ENCODE measurements at regions not wholly inside any gene's neighbourhood (a gene's known extent, or its start where the extent isn't known, plus 50 kb on each side); places are given as distances from the start of the nearest gene placed in this dataset.

GRCh38 chr9:115386963-115387770 lies 269.2 kb upstream of the TNC start:
- WGBS, 2 donors: 46 to 58% methylated on average over 2 of the region's 2 CpGs
- no peak overlapping the region for H3K4me3 ChIP-seq (ENCODE audit: low read depth in 1 of 2, low read length in 2 of 2)
- H3K27ac ChIP-seq (ENCODE audit: low read depth in 2 of 2, low read length in 1 of 2): no peak overlapping the region
- peaks cover 0 to 2% of the 10 kb centered on the region in 2 donors for H3K4me1 ChIP-seq (ENCODE audit: control insufficient read depth in 2 of 2, insufficient read depth in 2 of 2, low read length in 1 of 2)
- no peaks in the 10 kb centered on the region for H3K27me3 ChIP-seq (ENCODE audit: control insufficient read depth in 1 of 2, insufficient read depth in 2 of 2, low read length in 2 of 2)
- peaks cover 0 to 3% of the 10 kb centered on the region in 2 donors for H3K9me3 ChIP-seq (ENCODE audit: control insufficient read depth in 2 of 2, insufficient read depth in 1 of 2, low read depth in 1 of 2, low read length in 1 of 2)
- no peaks in the 10 kb centered on the region for H3K36me3 ChIP-seq (ENCODE audit: control insufficient read depth in 2 of 2, insufficient read depth in 2 of 2, low read length in 1 of 2)

- H3K4me1 ChIP-seq (ENCODE audit: control insufficient read depth in 2 of 2, insufficient read depth in 2 of 2, low read length in 1 of 2): peaks cover 0 to 2% of the 10 kb centered on the region in 2 donors
- no peaks in the 10 kb centered on the region for H3K9me3 ChIP-seq (ENCODE audit: control insufficient read depth in 2 of 2, insufficient read depth in 1 of 2, low read depth in 1 of 2, low read length in 1 of 2)
- H3K27ac ChIP-seq (ENCODE audit: low read depth in 2 of 2, low read length in 1 of 2): no peak overlapping the region
- WGBS, 2 donors: 81 to 84% methylated on average over 4 of the region's 4 CpGs
- no peaks in the 10 kb centered on the region for H3K36me3 ChIP-seq (ENCODE audit: control insufficient read depth in 2 of 2, insufficient read depth in 2 of 2, low read length in 1 of 2)
- H3K27me3 ChIP-seq (ENCODE audit: control insufficient read depth in 1 of 2, insufficient read depth in 2 of 2, low read length in 2 of 2): no peaks in the 10 kb centered on the region
- H3K4me3 ChIP-seq (ENCODE audit: low read depth in 1 of 2, low read length in 2 of 2): no peak overlapping the region
Measured at GRCh38 chr9:115391168-115391825, 273.3 kb upstream of the TNC start.

- Histone ChIP-seq H3K36me3 (ENCODE audit: control insufficient read depth in 2 of 2, insufficient read depth in 2 of 2, low read length in 1 of 2) (no peaks in the 10 kb centered on the region), H3K27ac (ENCODE audit: low read depth in 2 of 2, low read length in 1 of 2) (no peak overlapping the region), H3K27me3 (ENCODE audit: control insufficient read depth in 1 of 2, insufficient read depth in 2 of 2, low read length in 2 of 2) (no peaks in the 10 kb centered on the region), H3K4me3 (ENCODE audit: low read depth in 1 of 2, low read length in 2 of 2) (no peak overlapping the region), H3K4me1 (ENCODE audit: control insufficient read depth in 2 of 2, insufficient read depth in 2 of 2, low read length in 1 of 2) (peaks cover 0 to 4% of the 10 kb centered on the region in 2 donors), H3K9me3 (ENCODE audit: control insufficient read depth in 2 of 2, insufficient read depth in 1 of 2, low read depth in 1 of 2, low read length in 1 of 2) (no peaks in the 10 kb centered on the region)
- 79 to 81% methylated on average over 7 of the region's 7 CpGs for WGBS, 2 donors
Measured at GRCh38 chr9:115393976-115394775, 276.2 kb upstream of the TNC start.

GRCh38 chr9:115395511-115396021 lies 277.6 kb upstream of the TNC start:
- H3K36me3 ChIP-seq (ENCODE audit: control insufficient read depth in 2 of 2, insufficient read depth in 2 of 2, low read length in 1 of 2): no peaks in the 10 kb centered on the region
- H3K27me3 ChIP-seq (ENCODE audit: control insufficient read depth in 1 of 2, insufficient read depth in 2 of 2, low read length in 2 of 2): no peaks in the 10 kb centered on the region
- H3K9me3 ChIP-seq (ENCODE audit: control insufficient read depth in 2 of 2, insufficient read depth in 1 of 2, low read depth in 1 of 2, low read length in 1 of 2): no peaks in the 10 kb centered on the region
- 54% methylated on average over 1 of the region's 1 CpG for WGBS, 2 donors
- peaks cover 0 to 4% of the 10 kb centered on the region in 2 donors for H3K4me1 ChIP-seq (ENCODE audit: control insufficient read depth in 2 of 2, insufficient read depth in 2 of 2, low read length in 1 of 2)
- H3K27ac ChIP-seq (ENCODE audit: low read depth in 2 of 2, low read length in 1 of 2): no peak overlapping the region
- no peak overlapping the region for H3K4me3 ChIP-seq (ENCODE audit: low read depth in 1 of 2, low read length in 2 of 2)

GRCh38 chr9:115396071-115396529 lies 278.1 kb upstream of the TNC start:
- Histone ChIP-seq H3K4me1 (ENCODE audit: control insufficient read depth in 2 of 2, insufficient read depth in 2 of 2, low read length in 1 of 2) (peaks cover 0 to 4% of the 10 kb centered on the region in 2 donors), H3K9me3 (ENCODE audit: control insufficient read depth in 2 of 2, insufficient read depth in 1 of 2, low read depth in 1 of 2, low read length in 1 of 2) (no peaks in the 10 kb centered on the region), H3K27ac (ENCODE audit: low read depth in 2 of 2, low read length in 1 of 2) (no peak overlapping the region), H3K27me3 (ENCODE audit: control insufficient read depth in 1 of 2, insufficient read depth in 2 of 2, low read length in 2 of 2) (no peaks in the 10 kb centered on the region), H3K4me3 (ENCODE audit: low read depth in 1 of 2, low read length in 2 of 2) (no peak overlapping the region), H3K36me3 (ENCODE audit: control insufficient read depth in 2 of 2, insufficient read depth in 2 of 2, low read length in 1 of 2) (no peaks in the 10 kb centered on the region)

- 89 to 93% methylated on average over 4 of the region's 4 CpGs for WGBS, 2 donors
- Histone ChIP-seq H3K27me3 (ENCODE audit: control insufficient read depth in 1 of 2, insufficient read depth in 2 of 2, low read length in 2 of 2) (no peaks in the 10 kb centered on the region), H3K9me3 (ENCODE audit: control insufficient read depth in 2 of 2, insufficient read depth in 1 of 2, low read depth in 1 of 2, low read length in 1 of 2) (no peaks in the 10 kb centered on the region), H3K4me3 (ENCODE audit: low read depth in 1 of 2, low read length in 2 of 2) (no peak overlapping the region), H3K36me3 (ENCODE audit: control insufficient read depth in 2 of 2, insufficient read depth in 2 of 2, low read length in 1 of 2) (no peaks in the 10 kb centered on the region), H3K27ac (ENCODE audit: low read depth in 2 of 2, low read length in 1 of 2) (no peak overlapping the region), H3K4me1 (ENCODE audit: control insufficient read depth in 2 of 2, insufficient read depth in 2 of 2, low read length in 1 of 2) (peaks cover 0 to 2% of the 10 kb centered on the region in 2 donors)
Measured at GRCh38 chr9:115397591-115398312, 279.8 kb upstream of the TNC start.

GRCh38 chr9:115398313-115398650 lies 280.3 kb upstream of the TNC start:
- H3K4me3 ChIP-seq (ENCODE audit: low read depth in 1 of 2, low read length in 2 of 2): no peak overlapping the region
- 70 to 77% methylated on average over 3 of the region's 3 CpGs for WGBS, 2 donors
- no peak overlapping the region for H3K27ac ChIP-seq (ENCODE audit: low read depth in 2 of 2, low read length in 1 of 2)
- peaks cover 0 to 2% of the 10 kb centered on the region in 2 donors for H3K4me1 ChIP-seq (ENCODE audit: control insufficient read depth in 2 of 2, insufficient read depth in 2 of 2, low read length in 1 of 2)
- no peaks in the 10 kb centered on the region for H3K9me3 ChIP-seq (ENCODE audit: control insufficient read depth in 2 of 2, insufficient read depth in 1 of 2, low read depth in 1 of 2, low read length in 1 of 2)
- H3K36me3 ChIP-seq (ENCODE audit: control insufficient read depth in 2 of 2, insufficient read depth in 2 of 2, low read length in 1 of 2): no peaks in the 10 kb centered on the region
- H3K27me3 ChIP-seq (ENCODE audit: control insufficient read depth in 1 of 2, insufficient read depth in 2 of 2, low read length in 2 of 2): no peaks in the 10 kb centered on the region

GRCh38 chr9:115398996-115399395 lies 281.0 kb upstream of the TNC start:
- WGBS, 2 donors: 68% methylated on average over 1 of the region's 1 CpG
- no peak overlapping the region for H3K4me3 ChIP-seq (ENCODE audit: low read depth in 1 of 2, low read length in 2 of 2)
- peaks cover 0 to 2% of the 10 kb centered on the region in 2 donors for H3K4me1 ChIP-seq (ENCODE audit: control insufficient read depth in 2 of 2, insufficient read depth in 2 of 2, low read length in 1 of 2)
- no peaks in the 10 kb centered on the region for H3K27me3 ChIP-seq (ENCODE audit: control insufficient read depth in 1 of 2, insufficient read depth in 2 of 2, low read length in 2 of 2)
- H3K36me3 ChIP-seq (ENCODE audit: control insufficient read depth in 2 of 2, insufficient read depth in 2 of 2, low read length in 1 of 2): no peaks in the 10 kb centered on the region
- no peak overlapping the region for H3K27ac ChIP-seq (ENCODE audit: low read depth in 2 of 2, low read length in 1 of 2)
- no peaks in the 10 kb centered on the region for H3K9me3 ChIP-seq (ENCODE audit: control insufficient read depth in 2 of 2, insufficient read depth in 1 of 2, low read depth in 1 of 2, low read length in 1 of 2)

GRCh38 chr9:115400796-115401195 lies 282.8 kb upstream of the TNC start:
- 82 to 84% methylated on average over 3 of the region's 3 CpGs for WGBS, 2 donors
- H3K36me3 ChIP-seq (ENCODE audit: control insufficient read depth in 2 of 2, insufficient read depth in 2 of 2, low read length in 1 of 2): no peaks in the 10 kb centered on the region
- no peak overlapping the region for H3K27ac ChIP-seq (ENCODE audit: low read depth in 2 of 2, low read length in 1 of 2)
- H3K4me1 ChIP-seq (ENCODE audit: control insufficient read depth in 2 of 2, insufficient read depth in 2 of 2, low read length in 1 of 2): peaks cover 0 to 2% of the 10 kb centered on the region in 2 donors
- no peaks in the 10 kb centered on the region for H3K9me3 ChIP-seq (ENCODE audit: control insufficient read depth in 2 of 2, insufficient read depth in 1 of 2, low read depth in 1 of 2, low read length in 1 of 2)
- no peaks in the 10 kb centered on the region for H3K27me3 ChIP-seq (ENCODE audit: control insufficient read depth in 1 of 2, insufficient read depth in 2 of 2, low read length in 2 of 2)
- H3K4me3 ChIP-seq (ENCODE audit: low read depth in 1 of 2, low read length in 2 of 2): no peak overlapping the region

Data from esophagus (tissue), 2 donors.